Small intestine (tissue), 7 donors: ENCODE measurements at regions not wholly inside any gene's neighbourhood (a gene's known extent, or its start where the extent isn't known, plus 50 kb on each side); places are given as distances from the start of the nearest gene placed in this dataset.
A peak's percentile ranks its signal among the peaks of the same experiment; 100 is the strongest.
"Not testable (repeated sequence)": the region's sequence is repeated elsewhere in the genome, so short reads cannot be mapped to it uniquely, and the experiment has no call there.

Experiments
- DNase-seq, 2 donors: peaks; one replicate each; pipeline versions ENCODE4 v3.0.0 to v3.0.0-alpha.2; 2013
- FAIRE-seq: peaks from 2 replicates; lab custom pipeline; 2012; peaks lifted over from hg19 to GRCh38; lab: Jason Lieb, UNC
- H3K27ac ChIP-seq, 3 donors: one replicate each; pipeline ENCODE4 v1.5.1; 2013; ENCODE audit warnings: low read length in 2 of 3, mild to moderate bottlenecking in 2 of 3, control low read depth in 1 of 3, inconsistent platforms in 1 of 3, low read depth in 1 of 3, moderate library complexity in 1 of 3
- H3K27me3 ChIP-seq, 3 donors: one replicate each; pipeline ENCODE4 v1.6.1; 2013; ENCODE audit warnings: low read length in 3 of 3, inconsistent platforms in 1 of 3; ENCODE audit not compliant: control insufficient read depth in 3 of 3, insufficient read depth in 3 of 3
- H3K36me3 ChIP-seq, 3 donors: one replicate each; pipeline ENCODE4 v1.6.1; 2013; ENCODE audit warnings: low read length in 3 of 3, inconsistent platforms in 1 of 3, low read depth in 1 of 3, mild to moderate bottlenecking in 1 of 3, moderate library complexity in 1 of 3; ENCODE audit not compliant: control insufficient read depth in 3 of 3, insufficient read depth in 2 of 3
- H3K4me1 ChIP-seq, 3 donors: one replicate each; pipeline ENCODE4 v1.6.1; 2013; ENCODE audit warnings: low read length in 2 of 3, inconsistent platforms in 1 of 3, low read depth in 1 of 3, mild to moderate bottlenecking in 1 of 3, moderate library complexity in 1 of 3; ENCODE audit not compliant: control insufficient read depth in 3 of 3, insufficient read depth in 2 of 3
- H3K4me3 ChIP-seq, 3 donors: one replicate each; pipeline ENCODE4 v1.5.1; 2013; ENCODE audit warnings: low read length in 3 of 3, control low read depth in 1 of 3, inconsistent platforms in 1 of 3, low read depth in 1 of 3, mild to moderate bottlenecking in 1 of 3, moderate library complexity in 1 of 3
- H3K9me3 ChIP-seq, 2 donors: one replicate each; pipeline ENCODE4 v1.6.1; 2013; ENCODE audit warnings: low read depth in 1 of 2, low read length in 1 of 2; ENCODE audit not compliant: control insufficient read depth in 2 of 2, insufficient read depth in 1 of 2
- WGBS, 3 donors: extraction: QIAGEN DNeasy Blood & Tissue Kit; methylation state at CpG; one replicate each; pipeline ENCODE4 v1.1.7; 2013; 5-methylcytosine and 5-hydroxymethylcytosine counted together
- donor health status: healthy with polysubstance abuse.
- donor health status: control.
- donor health status: control.
- donor health status: Bipolar disorder and iron deficiency.
- donor health status: healthy.

- FAIRE-seq (no peak), DNase-seq (no peak)
- H3K4me1 ChIP-seq: no peaks in the 10 kb centered on the region
- H3K27ac ChIP-seq: no peak overlapping the region
- H3K9me3 ChIP-seq: no peaks in the 10 kb centered on the region
- H3K36me3 ChIP-seq: no peaks in the 10 kb centered on the region
- no peak overlapping the region for H3K4me3 ChIP-seq
- H3K27me3 ChIP-seq: no peaks in the 10 kb centered on the region
Measured at GRCh38 chr4:106793933-106794332, 242.2 kb downstream of the DKK2 start.

- Histone ChIP-seq H3K4me3 (no peak overlapping the region), H3K27me3 (peaks cover 0 to 2% (median 0%) of the 10 kb centered on the region in 3 donors), H3K36me3 (no peaks in the 10 kb centered on the region), H3K9me3 (peaks cover 0 to 20% of the 10 kb centered on the region in 2 donors), H3K27ac (no peak overlapping the region), H3K4me1 (no peaks in the 10 kb centered on the region)
- DNase-seq (no peak), FAIRE-seq (peak; percentile 41)
- 11 to 14% (median 12%) methylated on average over 1 of the region's 1 CpG for WGBS, 3 donors
Measured at GRCh38 chr4:106775636-106776035, 260.5 kb downstream of the DKK2 start.

GRCh38 chr4:106774055-106774454 lies 262.1 kb downstream of the DKK2 start:
- FAIRE-seq, H3K27me3 ChIP-seq, H3K36me3 ChIP-seq, H3K27ac ChIP-seq, H3K4me1 ChIP-seq, H3K4me3 ChIP-seq: not testable (repeated sequence)
- DNase-seq: peak; percentile 36 to 51
- WGBS, 3 donors: 9 to 53% (median 11%) methylated on average over 1 of the region's 1 CpG
- H3K9me3 ChIP-seq: peaks cover 0 to 20% of the 10 kb centered on the region in 2 donors

- Histone ChIP-seq H3K9me3 (peaks cover 0 to 20% of the 10 kb centered on the region in 2 donors), H3K4me1 (no peaks in the 10 kb centered on the region), H3K4me3 (no peak overlapping the region), H3K36me3 (no peaks in the 10 kb centered on the region), H3K27me3 (peaks cover 0 to 2% (median 0%) of the 10 kb centered on the region in 3 donors), H3K27ac (no peak overlapping the region)
- DNase-seq (no peak), FAIRE-seq (no peak)
- WGBS, 3 donors: 79 to 94% (median 89%) methylated on average over 1 of the region's 1 CpG
Measured at GRCh38 chr4:106773076-106773905, 262.8 kb downstream of the DKK2 start.

- Histone ChIP-seq H3K4me3 (no peak overlapping the region), H3K4me1 (no peaks in the 10 kb centered on the region), H3K27ac (no peak overlapping the region), H3K36me3 (no peaks in the 10 kb centered on the region), H3K9me3 (peaks cover 0 to 5% of the 10 kb centered on the region in 2 donors), H3K27me3 (no peaks in the 10 kb centered on the region)
- FAIRE-seq: no peak
- peak in 1 of 2 donors; percentile 49 for DNase-seq
- 54 to 71% (median 61%) methylated on average over 2 of the region's 2 CpGs for WGBS, 3 donors
Measured at GRCh38 chr4:106767991-106768390, 268.1 kb downstream of the DKK2 start.

- Histone ChIP-seq H3K4me3 (no peak overlapping the region), H3K27me3 (no peaks in the 10 kb centered on the region), H3K27ac (no peak overlapping the region), H3K4me1 (no peaks in the 10 kb centered on the region), H3K36me3 (no peaks in the 10 kb centered on the region), H3K9me3 (no peaks in the 10 kb centered on the region)
- FAIRE-seq: no peak
- no peak for DNase-seq
Measured at GRCh38 chr4:106766519-106766918, 269.6 kb downstream of the DKK2 start.

- Histone ChIP-seq H3K27me3 (no peaks in the 10 kb centered on the region), H3K27ac (no peak overlapping the region), H3K4me3 (no peak overlapping the region), H3K36me3 (no peaks in the 10 kb centered on the region), H3K9me3 (no peaks in the 10 kb centered on the region), H3K4me1 (no peaks in the 10 kb centered on the region)
- no peak for FAIRE-seq
- 53 to 72% (median 70%) methylated on average over 4 of the region's 4 CpGs for WGBS, 3 donors
- DNase-seq: no peak
Measured at GRCh38 chr4:106764774-106765173, 271.3 kb downstream of the DKK2 start.

GRCh38 chr4:106762666-106763443 lies 273.3 kb downstream of the DKK2 start:
- no peak for FAIRE-seq
- peak in 1 of 2 donors; percentile 1 for DNase-seq
- Histone ChIP-seq H3K9me3 (no peaks in the 10 kb centered on the region), H3K4me3 (no peak overlapping the region), H3K36me3 (no peaks in the 10 kb centered on the region), H3K27ac (no peak overlapping the region), H3K4me1 (no peaks in the 10 kb centered on the region), H3K27me3 (no peaks in the 10 kb centered on the region)
- WGBS, 3 donors: 53 to 66% (median 61%) methylated on average over 5 of the region's 5 CpGs
